CD14-positive monocyte (primary cell): ENCODE measurements at regions not wholly inside any gene's neighbourhood (a gene's known extent, or its start where the extent isn't known, plus 50 kb on each side); places are given as distances from the start of the nearest gene placed in this dataset.

ENCODE experiments used
- DNase-seq, 3 donors: peaks; one replicate each; pipeline ENCODE4 v3.0.0-alpha.2; 2011 to 2022
- H2AFZ ChIP-seq: 2 replicates; pipeline ENCODE4 v1.6.0; 2012; ENCODE audit warnings: mild to moderate bottlenecking, low read depth, low read length, inconsistent platforms; ENCODE audit not compliant: insufficient read depth, poor library complexity, severe bottlenecking
- H3K27ac ChIP-seq, 2 donors: 1 replicate in 1 of 2; 2 replicates in 1 of 2; pipeline ENCODE4 v1.5.1; 2012 to 2013; ENCODE audit warnings: low read length in 2 of 2, control low read depth in 1 of 2, inconsistent platforms in 1 of 2, low read depth in 1 of 2, mild to moderate bottlenecking in 1 of 2
- H3K27me3 ChIP-seq, 2 donors: one replicate each; pipeline versions ENCODE4 v1.6.0 to v1.6.1; 2011 to 2013; ENCODE audit warnings: low read length in 2 of 2; ENCODE audit not compliant: control insufficient read depth in 2 of 2, insufficient read depth in 2 of 2
- H3K36me3 ChIP-seq, 2 donors: replicated peaks in 1 of 2; 1 replicate in 1 of 2; 2 replicates in 1 of 2; pipeline versions ENCODE4 v1.5.1 to v1.6.1; 2012 to 2013; ENCODE audit warnings: low read length in 2 of 2, control low read depth in 1 of 2, inconsistent platforms in 1 of 2, mild to moderate bottlenecking in 1 of 2; ENCODE audit not compliant: insufficient read depth in 2 of 2, control insufficient read depth in 1 of 2
- H3K4me1 ChIP-seq, 2 donors: 1 replicate in 1 of 2; 2 replicates in 1 of 2; pipeline versions ENCODE4 v1.5.1 to v1.6.1; 2012 to 2013; ENCODE audit warnings: low read length in 2 of 2, control low read depth in 1 of 2, inconsistent platforms in 1 of 2, mild to moderate bottlenecking in 1 of 2, moderate library complexity in 1 of 2; ENCODE audit not compliant: insufficient read depth in 2 of 2, control insufficient read depth in 1 of 2
- H3K4me2 ChIP-seq: replicated peaks from 2 replicates; pipeline ENCODE3; 2012; ENCODE audit warnings: low read length, moderate library complexity, mild to moderate bottlenecking; ENCODE audit not compliant: poor library complexity, severe bottlenecking; ENCODE audit errors: extremely low read depth
- H3K4me3 ChIP-seq, 3 experiments: fragments of 200-600 bp in 1 of 3; sonication (generic) in 1 of 3; replicated peaks in 1 of 3; 1 replicate in 2 of 3; 2 replicates in 1 of 3; pipeline ENCODE4 v1.5.1; 2011 to 2013; ENCODE audit warnings: low read length in 3 of 3, mild to moderate bottlenecking in 3 of 3, control low read depth in 2 of 3, low read depth in 2 of 3, inconsistent platforms in 1 of 3, moderate library complexity in 1 of 3
- H3K79me2 ChIP-seq: 2 replicates; pipeline ENCODE4 v1.6.0; 2012; ENCODE audit warnings: mild to moderate bottlenecking, control low read depth, inconsistent platforms, low read length, moderate library complexity; ENCODE audit not compliant: insufficient read depth
- H3K9ac ChIP-seq: 2 replicates; pipeline ENCODE4 v1.6.0; 2017; ENCODE audit warnings: low read length, mild to moderate bottlenecking; ENCODE audit not compliant: insufficient read depth, poor library complexity, severe bottlenecking
- H3K9me3 ChIP-seq, 2 donors: replicated peaks in 1 of 2; 1 replicate in 1 of 2; 2 replicates in 1 of 2; pipeline versions ENCODE4 v1.5.1 to v1.6.1; 2012 to 2013; ENCODE audit warnings: low read length in 2 of 2, control low read depth in 1 of 2; ENCODE audit not compliant: control insufficient read depth in 1 of 2, insufficient read depth in 1 of 2
- H4K20me1 ChIP-seq: 2 replicates; pipeline ENCODE4 v1.6.0; 2012; ENCODE audit warnings: mild to moderate bottlenecking, low read length, control low read depth, moderate library complexity; ENCODE audit not compliant: insufficient read depth
- H3K27ac Mint-ChIP-seq, 7 donors: one replicate each; pipeline ENCODE4 v1.8.0; 2020; ENCODE audit warnings: mild to moderate bottlenecking in 7 of 7, mixed read lengths in 7 of 7, moderate library complexity in 6 of 7, inconsistent platforms in 2 of 7
- H3K27me3 Mint-ChIP-seq, 3 donors: one replicate each; pipeline ENCODE4 v1.8.0; 2021 to 2022; ENCODE audit warnings: low read depth in 3 of 3, mild to moderate bottlenecking in 3 of 3, mixed read lengths in 3 of 3, moderate library complexity in 3 of 3, inconsistent platforms in 1 of 3
- H3K36me3 Mint-ChIP-seq, 2 donors: one replicate each; pipeline ENCODE4 v1.8.0; 2020; ENCODE audit warnings: mixed read lengths in 2 of 2, inconsistent platforms in 1 of 2, mild to moderate bottlenecking in 1 of 2
- H3K4me1 Mint-ChIP-seq: one replicate; pipeline ENCODE4 v1.8.0; 2020; ENCODE audit warnings: mild to moderate bottlenecking, mixed read lengths
- H3K4me3 Mint-ChIP-seq, 2 donors: one replicate each; pipeline ENCODE4 v1.8.0; 2020; ENCODE audit warnings: mild to moderate bottlenecking in 2 of 2, mixed read lengths in 2 of 2, moderate library complexity in 1 of 2
- H3K9me3 Mint-ChIP-seq, 7 donors: one replicate each; pipeline ENCODE4 v1.8.0; 2020 to 2022; ENCODE audit warnings: mixed read lengths in 7 of 7, mild to moderate bottlenecking in 6 of 7, moderate library complexity in 6 of 7, inconsistent platforms in 2 of 7
- CTCF ChIP-seq: fragments of 200-600 bp; IDR thresholded peaks from one replicate; pipeline ENCODE4 v1.8.0; 2022; ENCODE audit warnings: antibody characterized with exemption, mild to moderate bottlenecking
- WGBS: methylation state at CpG from one replicate; pipeline ENCODE4 v1.1.5; 2013; ENCODE audit warnings: missing lambda C conversion rate; ENCODE audit not compliant: insufficient coverage; 5-methylcytosine and 5-hydroxymethylcytosine counted together
- intact Hi-C, 2 donors: fragments of 100-400 bp; cut with micrococcal nuclease; formaldehyde crosslinking; loops; one replicate each; pipeline versions ENCODE4 v1.15.0 to v1.15.1; 2023

DNA sequence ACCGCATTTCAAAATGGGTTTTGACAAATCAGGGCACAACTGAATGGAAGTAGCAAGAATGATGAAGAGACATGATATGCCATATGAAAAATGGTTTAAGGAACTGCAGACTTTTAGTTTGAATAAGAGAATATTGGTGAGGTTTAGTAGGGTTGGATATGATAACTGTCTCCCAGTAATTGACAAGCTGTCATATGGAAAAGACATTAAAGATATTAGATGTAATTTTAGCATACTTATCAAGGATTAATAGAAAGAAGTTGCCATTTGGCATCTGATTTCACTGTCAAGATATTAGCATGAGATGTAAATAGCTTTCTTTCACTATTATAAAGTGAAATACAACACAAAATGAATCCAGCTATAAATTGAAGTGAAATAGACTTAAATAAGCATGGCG lies 169.0 kb upstream of the MPDZ start:
- DNase-seq = no peak
- Histone ChIP-seq H3K79me2 (no peaks in the 10 kb centered on the region), H3K9me3 (no peaks in the 10 kb centered on the region), H4K20me1 (no peaks in the 10 kb centered on the region), H2AFZ (no peak overlapping the region), H3K9ac (no peak overlapping the region), H3K4me3 (no peak overlapping the region), H3K4me1 (no peaks in the 10 kb centered on the region), H3K4me2 (no peak overlapping the region), H3K27ac (no peak overlapping the region), H3K27me3 (no peaks in the 10 kb centered on the region), H3K36me3 (no peaks in the 10 kb centered on the region)
- peaks cover 0 to 3% (median 0%) of the 10 kb centered on the region in 3 donors for H3K27me3 Mint-ChIP-seq
- H3K36me3 Mint-ChIP-seq = no peaks in the 10 kb centered on the region
- H3K4me3 Mint-ChIP-seq = no peak overlapping the region
- intact Hi-C loops = no loop called here
- no peak overlapping the region for H3K27ac Mint-ChIP-seq
- WGBS = 88% methylated on average over 1 of the region's 2 CpGs
- no peaks in the 10 kb centered on the region for H3K9me3 Mint-ChIP-seq
- TF ChIP-seq CTCF = no peak
- no peaks in the 10 kb centered on the region for H3K4me1 Mint-ChIP-seq

DNA sequence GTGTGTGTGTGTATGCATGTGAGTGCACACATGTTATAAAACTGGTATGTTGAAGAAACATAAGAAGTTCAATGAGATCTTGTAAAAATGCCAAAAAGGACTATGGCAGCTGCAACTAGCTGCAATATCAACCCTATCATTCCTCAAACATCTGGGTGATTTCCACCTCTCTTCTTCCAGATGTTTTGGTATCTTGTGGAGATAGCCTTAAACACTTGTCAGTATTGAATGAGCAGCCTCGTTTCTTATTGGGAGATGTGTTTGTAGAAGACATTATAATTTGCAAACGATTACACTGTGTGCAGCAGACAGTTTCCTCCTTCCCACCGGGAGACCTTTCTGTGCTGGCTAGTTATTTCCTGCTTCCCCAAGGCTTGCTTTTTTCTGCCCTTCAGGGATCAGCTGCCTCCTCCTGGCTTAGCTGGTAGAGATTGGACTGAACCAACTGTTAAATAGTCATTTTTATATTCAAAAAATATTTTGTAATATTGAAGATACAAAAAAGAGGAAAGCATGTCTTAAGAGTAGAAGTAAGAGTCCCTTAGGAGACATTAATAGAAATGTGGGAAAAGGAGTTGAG lies 168.4 kb upstream of the MPDZ start:
- TF ChIP-seq CTCF = no peak
- Mint-ChIP-seq H3K36me3 (no peaks in the 10 kb centered on the region), H3K27ac (no peak overlapping the region), H3K4me1 (no peaks in the 10 kb centered on the region), H3K9me3 (no peaks in the 10 kb centered on the region), H3K27me3 (peaks cover 0 to 3% (median 0%) of the 10 kb centered on the region in 3 donors), H3K4me3 (no peak overlapping the region)
- WGBS = 0% methylated on average over 1 of the region's 3 CpGs
- Histone ChIP-seq H4K20me1 (no peaks in the 10 kb centered on the region), H3K27ac (no peak overlapping the region), H3K4me1 (no peaks in the 10 kb centered on the region), H2AFZ (no peak overlapping the region), H3K79me2 (no peaks in the 10 kb centered on the region), H3K4me2 (no peak overlapping the region), H3K4me3 (no peak overlapping the region), H3K36me3 (no peaks in the 10 kb centered on the region), H3K9ac (no peak overlapping the region), H3K9me3 (no peaks in the 10 kb centered on the region), H3K27me3 (no peaks in the 10 kb centered on the region)
- intact Hi-C loops = no loop called here
- DNase-seq = no peak
